ENCODE measurements at regions not wholly inside any gene's neighbourhood (a gene's known extent, or its start where the extent isn't known, plus 50 kb on each side); places are given as distances from the start of the nearest gene placed in this dataset.
"Not testable (repeated sequence)": the region's sequence is repeated elsewhere in the genome, so short reads cannot be mapped to it uniquely, and the experiment has no call there.

GRCh38 chr3:163562625-163563024 is 1515.7 kb downstream of the SI start:
- no peak for ATAC-seq

GRCh38 chr3:163561151-163561550 is 1517.1 kb downstream of the SI start:
- intact Hi-C loops (cut with DNase I): no loop called here
- ATAC-seq: no peak

More at GRCh38 chr3:163562625-163563024, 1515.7 kb downstream of the SI start:
- intact Hi-C loops (cut with DNase I): no loop called here
- no peak for DNase-seq (ENCODE audit: low spot score)

GRCh38 chr3:163560459-163560858 is 1517.8 kb downstream of the SI start:
- no peak for ATAC-seq
- DNase-seq (ENCODE audit: low spot score): no peak
- intact Hi-C loops (cut with DNase I): no loop called here

More at GRCh38 chr3:163561151-163561550, 1517.1 kb downstream of the SI start:
- DNase-seq (ENCODE audit: low spot score): no peak

GRCh38 chr3:163556813-163557523 is 1521.3 kb downstream of the SI start:
- ATAC-seq (no peak), DNase-seq (ENCODE audit: low spot score) (no peak)
- intact Hi-C loops (cut with DNase I): no loop called here

GRCh38 chr3:163555918-163556317 is 1522.4 kb downstream of the SI start:
- ATAC-seq (no peak), DNase-seq (ENCODE audit: low spot score) (no peak)
- intact Hi-C loops (cut with DNase I): no loop called here

- no peak for DNase-seq (ENCODE audit: low spot score)
- intact Hi-C loops (cut with DNase I): no loop called here
- ATAC-seq: no peak
These were observed 1525.7 kb downstream of the SI start for GRCh38 chr3:163552659-163552966.

- ATAC-seq; DNase-seq (ENCODE audit: low spot score); intact Hi-C loops (cut with DNase I): not testable (repeated sequence)
These were observed 1526.2 kb downstream of the SI start for GRCh38 chr3:163551915-163552658.

GRCh38 chr3:163548015-163548414 is 1530.3 kb downstream of the SI start:
- intact Hi-C loops (cut with DNase I): no loop called here

GRCh38 chr3:163547014-163547685 is 1531.1 kb downstream of the SI start:
- intact Hi-C loops (cut with DNase I): no loop called here
- no peak for ATAC-seq
- no peak for DNase-seq (ENCODE audit: low spot score)

More at GRCh38 chr3:163548015-163548414, 1530.3 kb downstream of the SI start:
- no peak for DNase-seq (ENCODE audit: low spot score)
- no peak for ATAC-seq

GRCh38 chr3:163543662-163544061 is 1534.6 kb downstream of the SI start:
- no peak for DNase-seq (ENCODE audit: low spot score)
- ATAC-seq: no peak
- intact Hi-C loops (cut with DNase I): no loop called here

- intact Hi-C loops (cut with DNase I): no loop called here
- ATAC-seq (no peak), DNase-seq (ENCODE audit: low spot score) (no peak)
These were observed 1536.7 kb downstream of the SI start for GRCh38 chr3:163541629-163542028.

GRCh38 chr3:163538387-163538786 is 1539.9 kb downstream of the SI start:
- intact Hi-C loops (cut with DNase I): no loop called here

GRCh38 chr3:163533381-163533780 is 1544.9 kb downstream of the SI start:
- ATAC-seq: no peak

More at GRCh38 chr3:163538387-163538786, 1539.9 kb downstream of the SI start:
- no peak for ATAC-seq
- DNase-seq (ENCODE audit: low spot score): no peak

GRCh38 chr3:163523375-163523774 is 1554.9 kb downstream of the SI start:
- ATAC-seq: no peak
- intact Hi-C loops (cut with DNase I): no loop called here
- DNase-seq (ENCODE audit: low spot score): no peak

More at GRCh38 chr3:163533381-163533780, 1544.9 kb downstream of the SI start:
- no peak for DNase-seq (ENCODE audit: low spot score)
- intact Hi-C loops (cut with DNase I): no loop called here

GRCh38 chr3:163521261-163521660 is 1557.0 kb downstream of the SI start:
- no peak for ATAC-seq
- intact Hi-C loops (cut with DNase I): no loop called here

GRCh38 chr3:163518065-163518464 is 1560.2 kb downstream of the SI start:
- DNase-seq (ENCODE audit: low spot score) (no peak), ATAC-seq (no peak)
- intact Hi-C loops (cut with DNase I): no loop called here

More at GRCh38 chr3:163521261-163521660, 1557.0 kb downstream of the SI start:
- no peak for DNase-seq (ENCODE audit: low spot score)

GRCh38 chr3:163513149-163513657 is 1565.1 kb downstream of the SI start:
- ATAC-seq: no peak
- DNase-seq (ENCODE audit: low spot score): no peak
- intact Hi-C loops (cut with DNase I): no loop called here

- ATAC-seq (no peak), DNase-seq (ENCODE audit: low spot score) (no peak)
- intact Hi-C loops (cut with DNase I): no loop called here
These were observed 1570.1 kb downstream of the SI start for GRCh38 chr3:163508206-163508605.

GRCh38 chr3:163504974-163505373 is 1573.3 kb downstream of the SI start:
- ATAC-seq (no peak), DNase-seq (ENCODE audit: low spot score) (no peak)
- intact Hi-C loops (cut with DNase I): no loop called here

All from sciatic nerve (tissue), 2 donors.